PFSK-1 (cell line): ENCODE measurements at regions not wholly inside any gene's neighbourhood (a gene's known extent, or its start where the extent isn't known, plus 50 kb on each side); places are given as distances from the start of the nearest gene placed in this dataset.

Experiments
- FOXP2 ChIP-seq: optimal IDR thresholded peaks from 2 replicates; pipeline ENCODE3; 2011; ENCODE audit warnings: borderline replicate concordance, control low read depth, inconsistent platforms; ENCODE audit not compliant: insufficient read depth; ENCODE audit errors: extremely low read length, extremely low read depth
- POLR2AphosphoS5 ChIP-seq: IDR thresholded peaks from 2 replicates; pipeline ENCODE4 v1.6.1; 2012; ENCODE audit warnings: low read depth, mild to moderate bottlenecking, control low read depth, low read length, moderate library complexity
- SIN3A ChIP-seq: IDR thresholded peaks from 2 replicates; pipeline ENCODE4 v1.6.1; 2012; ENCODE audit warnings: mild to moderate bottlenecking, low read length, moderate library complexity, borderline replicate concordance; ENCODE audit not compliant: insufficient read depth
- TAF1 ChIP-seq: IDR thresholded peaks from 2 replicates; pipeline ENCODE4 v1.6.1; 2012; ENCODE audit warnings: low read length, control low read depth, borderline replicate concordance; ENCODE audit not compliant: insufficient read depth
- TF ChIP-seq, protein P1 (sequence below), 2 experiments: IDR thresholded peaks; 2 replicates each; pipeline versions ENCODE4 v1.6.1 to v1.8.0; 2011 to 2012; ENCODE audit warnings: low read depth in 2 of 2, low read length in 2 of 2, control low read depth in 1 of 2, inconsistent platforms in 1 of 2, mild to moderate bottlenecking in 1 of 2, moderate library complexity in 1 of 2; ENCODE audit not compliant: insufficient read depth in 1 of 2

DNA sequence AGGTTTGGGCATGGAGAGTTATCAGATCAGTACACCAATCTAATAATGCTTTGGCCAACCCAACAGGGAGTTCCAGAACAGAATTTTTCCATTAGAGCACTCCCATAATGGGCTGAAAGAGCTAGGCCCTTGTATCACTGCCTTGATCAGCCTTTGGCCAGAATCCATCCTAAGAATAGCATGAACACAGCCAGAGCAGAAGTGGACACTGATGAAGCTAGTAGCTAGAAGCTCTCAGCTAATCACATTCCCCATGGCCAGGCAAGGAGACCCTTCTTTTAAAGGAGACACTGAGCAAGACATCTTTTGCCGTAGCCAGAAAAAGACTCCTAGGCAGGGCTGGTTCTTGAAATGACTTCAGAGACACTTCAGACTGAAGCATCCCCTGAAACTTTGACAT is 236.0 kb downstream of the RAD51AP2 start:
- no peak for TF ChIP-seq TAF1
- TF ChIP-seq FOXP2: no peak
- TF ChIP-seq, protein P1, sequence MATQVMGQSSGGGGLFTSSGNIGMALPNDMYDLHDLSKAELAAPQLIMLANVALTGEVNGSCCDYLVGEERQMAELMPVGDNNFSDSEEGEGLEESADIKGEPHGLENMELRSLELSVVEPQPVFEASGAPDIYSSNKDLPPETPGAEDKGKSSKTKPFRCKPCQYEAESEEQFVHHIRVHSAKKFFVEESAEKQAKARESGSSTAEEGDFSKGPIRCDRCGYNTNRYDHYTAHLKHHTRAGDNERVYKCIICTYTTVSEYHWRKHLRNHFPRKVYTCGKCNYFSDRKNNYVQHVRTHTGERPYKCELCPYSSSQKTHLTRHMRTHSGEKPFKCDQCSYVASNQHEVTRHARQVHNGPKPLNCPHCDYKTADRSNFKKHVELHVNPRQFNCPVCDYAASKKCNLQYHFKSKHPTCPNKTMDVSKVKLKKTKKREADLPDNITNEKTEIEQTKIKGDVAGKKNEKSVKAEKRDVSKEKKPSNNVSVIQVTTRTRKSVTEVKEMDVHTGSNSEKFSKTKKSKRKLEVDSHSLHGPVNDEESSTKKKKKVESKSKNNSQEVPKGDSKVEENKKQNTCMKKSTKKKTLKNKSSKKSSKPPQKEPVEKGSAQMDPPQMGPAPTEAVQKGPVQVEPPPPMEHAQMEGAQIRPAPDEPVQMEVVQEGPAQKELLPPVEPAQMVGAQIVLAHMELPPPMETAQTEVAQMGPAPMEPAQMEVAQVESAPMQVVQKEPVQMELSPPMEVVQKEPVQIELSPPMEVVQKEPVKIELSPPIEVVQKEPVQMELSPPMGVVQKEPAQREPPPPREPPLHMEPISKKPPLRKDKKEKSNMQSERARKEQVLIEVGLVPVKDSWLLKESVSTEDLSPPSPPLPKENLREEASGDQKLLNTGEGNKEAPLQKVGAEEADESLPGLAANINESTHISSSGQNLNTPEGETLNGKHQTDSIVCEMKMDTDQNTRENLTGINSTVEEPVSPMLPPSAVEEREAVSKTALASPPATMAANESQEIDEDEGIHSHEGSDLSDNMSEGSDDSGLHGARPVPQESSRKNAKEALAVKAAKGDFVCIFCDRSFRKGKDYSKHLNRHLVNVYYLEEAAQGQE (IDR thresholded peaks at IDR 0.05; ENCODE audit: insufficient read depth in 1 of 2, low read depth in 2 of 2, low read length in 2 of 2): no peak
- no peak for TF ChIP-seq POLR2AphosphoS5
- TF ChIP-seq SIN3A: no peak
